Cardiac septum (tissue), 1 donor: ENCODE measurements at regions not wholly inside any gene's neighbourhood (a gene's known extent, or its start where the extent isn't known, plus 50 kb on each side); places are given as distances from the start of the nearest gene placed in this dataset.
"Not testable (repeated sequence)": the region's sequence is repeated elsewhere in the genome, so short reads cannot be mapped to it uniquely, and the experiment has no call there.

Source experiments
- DNase-seq: peaks from one replicate; pipeline ENCODE4 v3.0.0-alpha.2; 2020; ENCODE audit warnings: low spot score
- intact Hi-C: fragments of 100-400 bp; cut with DNase I; formaldehyde crosslinking; loops from one replicate; pipeline ENCODE4 v1.14.0; 2022
- donor health status: DM: no; HTN: no; CAD: no.

GRCh38 chr6:81984599-81984998 is 232.1 kb upstream of the TENT5A start:
- DNase-seq = no peak
- intact Hi-C loops = loop anchor here (5.0 kb wide), 1 partner anchor 232 kb away; the partner anchor contains the start of gene TENT5A

- DNase-seq = no peak
- intact Hi-C loops = loop anchor here (5.0 kb wide), 1 partner anchor 230 kb away; the partner anchor contains the start of gene TENT5A
These were observed 229.3 kb upstream of the TENT5A start for GRCh38 chr6:81981812-81982211.

GRCh38 chr6:81979767-81980166 is 227.3 kb upstream of the TENT5A start:
- no peak for DNase-seq
- intact Hi-C loops = loop anchor here (5.0 kb wide), 1 partner anchor 227 kb away; the partner anchor contains the start of gene TENT5A

GRCh38 chr6:81979329-81979728 is 226.8 kb upstream of the TENT5A start:
- intact Hi-C loops = no loop called here
- DNase-seq = no peak

- intact Hi-C loops = no loop called here
- DNase-seq = no peak
These were observed 225.7 kb upstream of the TENT5A start for GRCh38 chr6:81978230-81978629.

GRCh38 chr6:81977486-81977885 is 225.0 kb upstream of the TENT5A start:
- intact Hi-C loops = no loop called here
- no peak for DNase-seq

GRCh38 chr6:81969814-81970213 is 217.3 kb upstream of the TENT5A start:
- intact Hi-C loops = no loop called here
- DNase-seq = no peak

- no peak for DNase-seq
These were observed 216.5 kb upstream of the TENT5A start for GRCh38 chr6:81969011-81969410.

GRCh38 chr6:81966968-81967367 is 214.5 kb upstream of the TENT5A start:
- no peak for DNase-seq
- intact Hi-C loops = no loop called here

More at GRCh38 chr6:81969011-81969410, 216.5 kb upstream of the TENT5A start:
- intact Hi-C loops = no loop called here

GRCh38 chr6:81962198-81962597 is 209.7 kb upstream of the TENT5A start:
- DNase-seq = no peak
- intact Hi-C loops = no loop called here

GRCh38 chr6:81950877-81951276 is 198.4 kb upstream of the TENT5A start:
- intact Hi-C loops = no loop called here
- no peak for DNase-seq

GRCh38 chr6:81948861-81949260 is 196.4 kb upstream of the TENT5A start:
- intact Hi-C loops = no loop called here
- no peak for DNase-seq

GRCh38 chr6:81948196-81948595 is 195.7 kb upstream of the TENT5A start:
- DNase-seq, intact Hi-C loops: not testable (repeated sequence)

- intact Hi-C loops = no loop called here
- no peak for DNase-seq
These were observed 192.2 kb upstream of the TENT5A start for GRCh38 chr6:81944661-81945060.

- DNase-seq, intact Hi-C loops: not testable (repeated sequence)
These were observed 190.4 kb upstream of the TENT5A start for GRCh38 chr6:81942842-81943241.

GRCh38 chr6:81942067-81942370 is 189.5 kb upstream of the TENT5A start:
- no peak for DNase-seq
- intact Hi-C loops = no loop called here

- no peak for DNase-seq
- intact Hi-C loops = no loop called here
These were observed 188.0 kb upstream of the TENT5A start for GRCh38 chr6:81940451-81940985.

GRCh38 chr6:81939766-81940165 is 187.3 kb upstream of the TENT5A start:
- DNase-seq = no peak
- intact Hi-C loops = no loop called here

GRCh38 chr6:81938991-81939732 is 186.7 kb upstream of the TENT5A start:
- DNase-seq = no peak
- intact Hi-C loops = no loop called here

- intact Hi-C loops = no loop called here
- DNase-seq = no peak
These were observed 185.8 kb upstream of the TENT5A start for GRCh38 chr6:81938014-81938856.
